ENCODE measurements at regions not wholly inside any gene's neighbourhood (a gene's known extent, or its start where the extent isn't known, plus 50 kb on each side); places are given as distances from the start of the nearest gene placed in this dataset.
"Not testable (repeated sequence)": the region's sequence is repeated elsewhere in the genome, so short reads cannot be mapped to it uniquely, and the experiment has no call there.

DNA sequence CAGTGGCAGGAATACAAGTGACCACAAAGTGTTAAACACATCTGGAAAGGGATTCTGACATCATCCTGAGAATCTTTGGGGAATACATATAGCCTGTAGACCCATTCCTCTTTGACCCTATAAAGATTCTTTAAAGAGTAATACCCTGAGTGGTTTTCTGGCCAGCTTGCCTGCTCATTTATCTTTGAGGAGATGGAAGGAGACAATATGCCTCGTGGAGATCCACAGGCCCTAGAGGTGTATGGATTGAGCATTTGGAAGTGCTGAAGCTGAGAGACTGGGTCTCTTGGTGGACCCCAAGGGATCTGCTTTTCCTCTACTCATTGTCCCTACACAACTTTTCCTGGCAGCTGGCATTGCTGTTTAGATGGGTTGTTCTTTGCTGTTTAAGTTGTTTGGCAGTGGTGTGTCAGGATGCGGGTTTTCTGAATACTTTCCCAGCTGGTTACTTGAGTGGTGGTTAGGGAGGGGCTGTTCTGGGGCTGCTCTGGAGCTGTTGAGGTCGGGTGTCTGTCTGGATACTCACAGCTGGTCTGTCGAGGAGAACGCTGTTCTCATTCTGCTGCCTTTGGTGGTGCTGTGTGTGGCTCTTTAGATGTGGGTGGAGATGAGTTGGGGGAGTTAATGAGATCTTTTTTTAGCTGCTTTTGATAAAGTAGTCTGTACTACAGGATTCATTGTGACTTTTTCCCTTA lies 50.1 kb upstream of the FAM72C start:
- not testable (repeated sequence) for DNase-seq

Measured in stimulated activated CD4-positive, alpha-beta T cell treated with anti-CD3 and anti-CD28 coated beads, Interleukin-1b, Interleukin-23, amount 100 ng/mL, for 48 hours (primary cell).